Ishikawa (cell line): ENCODE measurements at regions not wholly inside any gene's neighbourhood (a gene's known extent, or its start where the extent isn't known, plus 50 kb on each side); places are given as distances from the start of the nearest gene placed in this dataset.

ENCODE experiments used
- CREB1 ChIP-seq: IDR thresholded peaks from 2 replicates; pipeline ENCODE4 v1.6.1; 2012; ENCODE audit warnings: low read depth
- EP300 ChIP-seq: IDR thresholded peaks from 2 replicates; pipeline ENCODE4 v1.6.1; 2012; ENCODE audit warnings: borderline replicate concordance
- RAD21 ChIP-seq: IDR thresholded peaks from 2 replicates; pipeline ENCODE4 v1.6.1; 2012; ENCODE audit warnings: low read depth
- TAF1 ChIP-seq: IDR thresholded peaks from 2 replicates; pipeline ENCODE4 v1.6.1; 2012; ENCODE audit warnings: low read depth, mild to moderate bottlenecking
- TCF12 ChIP-seq: IDR thresholded peaks from 2 replicates; pipeline ENCODE4 v1.6.1; 2012; ENCODE audit warnings: low read depth
- YY1 ChIP-seq: IDR thresholded peaks from 2 replicates; pipeline ENCODE4 v1.6.1; 2012; ENCODE audit warnings: low read depth
- TF ChIP-seq, protein P1 (sequence below): IDR thresholded peaks from 2 replicates; pipeline ENCODE4 v1.6.1; 2012
- TF ChIP-seq, protein P2 (sequence below): IDR thresholded peaks from 2 replicates; pipeline ENCODE4 v1.6.1; 2012

DNA sequence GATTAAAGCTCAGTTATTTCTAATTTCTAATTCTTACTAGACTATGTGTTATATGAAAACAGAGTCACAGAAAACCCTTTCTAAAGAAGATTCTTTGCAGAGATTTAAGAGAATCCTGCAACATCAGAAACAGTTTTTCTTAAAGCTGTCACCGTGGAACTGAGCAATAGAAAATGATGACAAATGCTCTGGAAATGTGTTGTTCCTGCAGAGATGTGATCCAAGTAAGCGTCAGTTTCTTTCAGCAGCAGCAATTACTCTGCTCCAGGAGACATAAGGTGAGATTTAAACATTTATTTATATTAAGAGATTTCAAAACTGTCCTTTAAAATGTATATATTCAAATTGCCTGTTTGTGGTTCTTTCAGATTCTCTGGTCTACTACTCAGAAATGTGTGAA is 350.5 kb upstream of the NETO1 start:
- TF ChIP-seq EP300 (no peak), TCF12 (no peak), RAD21 (no peak), YY1 (no peak), TAF1 (no peak), CREB1 (no peak)
- TF ChIP-seq, protein P1, sequence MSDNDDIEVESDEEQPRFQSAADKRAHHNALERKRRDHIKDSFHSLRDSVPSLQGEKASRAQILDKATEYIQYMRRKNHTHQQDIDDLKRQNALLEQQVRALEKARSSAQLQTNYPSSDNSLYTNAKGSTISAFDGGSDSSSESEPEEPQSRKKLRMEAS = no peak
- TF ChIP-seq, protein P2, sequence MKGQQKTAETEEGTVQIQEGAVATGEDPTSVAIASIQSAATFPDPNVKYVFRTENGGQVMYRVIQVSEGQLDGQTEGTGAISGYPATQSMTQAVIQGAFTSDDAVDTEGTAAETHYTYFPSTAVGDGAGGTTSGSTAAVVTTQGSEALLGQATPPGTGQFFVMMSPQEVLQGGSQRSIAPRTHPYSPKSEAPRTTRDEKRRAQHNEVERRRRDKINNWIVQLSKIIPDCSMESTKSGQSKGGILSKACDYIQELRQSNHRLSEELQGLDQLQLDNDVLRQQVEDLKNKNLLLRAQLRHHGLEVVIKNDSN = no peak
